Activated CD8-positive, alpha-beta memory T cell treated with anti-CD3 and anti-CD28 coated beads for 4 hours (primary cell): ENCODE measurements at regions not wholly inside any gene's neighbourhood (a gene's known extent, or its start where the extent isn't known, plus 50 kb on each side); places are given as distances from the start of the nearest gene placed in this dataset.
"Not testable (repeated sequence)": the region's sequence is repeated elsewhere in the genome, so short reads cannot be mapped to it uniquely, and the experiment has no call there.

ENCODE experiments used
- DNase-seq, 2 donors: peaks; one replicate each; pipeline ENCODE4 v3.0.0-alpha.2; 2020; ENCODE audit warnings: low read depth in 2 of 2

- no peak for DNase-seq
These were observed 458.3 kb downstream of the ETNK1 start for GRCh38 chr12:23083267-23083666.

GRCh38 chr12:23084236-23084995 is 459.4 kb downstream of the ETNK1 start:
- no peak for DNase-seq

- no peak for DNase-seq
These were observed 463.6 kb downstream of the ETNK1 start for GRCh38 chr12:23088594-23088993.

GRCh38 chr12:23093488-23093887 is 468.5 kb downstream of the ETNK1 start:
- no peak for DNase-seq

- no peak for DNase-seq
These were observed 471.4 kb downstream of the ETNK1 start for GRCh38 chr12:23096321-23096720.

- no peak for DNase-seq
These were observed 473.1 kb downstream of the ETNK1 start for GRCh38 chr12:23098110-23098509.

GRCh38 chr12:23098517-23098916 is 473.5 kb downstream of the ETNK1 start:
- DNase-seq = no peak

GRCh38 chr12:23099104-23099503 is 474.1 kb downstream of the ETNK1 start:
- no peak for DNase-seq

- DNase-seq = no peak
These were observed 474.6 kb downstream of the ETNK1 start for GRCh38 chr12:23099604-23100003.

GRCh38 chr12:23108957-23109356 is 484.0 kb downstream of the ETNK1 start:
- DNase-seq = no peak

GRCh38 chr12:23113781-23114180 is 488.8 kb downstream of the ETNK1 start:
- no peak for DNase-seq

GRCh38 chr12:23115984-23116383 is 491.0 kb downstream of the ETNK1 start:
- DNase-seq = no peak

GRCh38 chr12:23126794-23127193 is 501.8 kb downstream of the ETNK1 start:
- no peak for DNase-seq

GRCh38 chr12:23127701-23128100 is 502.7 kb downstream of the ETNK1 start:
- DNase-seq = no peak

GRCh38 chr12:23128462-23128861 is 503.5 kb downstream of the ETNK1 start:
- DNase-seq = no peak

GRCh38 chr12:23132357-23132756 is 507.4 kb downstream of the ETNK1 start:
- DNase-seq = no peak

- no peak for DNase-seq
These were observed 508.5 kb downstream of the ETNK1 start for GRCh38 chr12:23133471-23133870.

- no peak for DNase-seq
These were observed 514.1 kb downstream of the ETNK1 start for GRCh38 chr12:23139026-23139425.

- no peak for DNase-seq
These were observed 515.7 kb downstream of the ETNK1 start for GRCh38 chr12:23140710-23141109.

- no peak for DNase-seq
These were observed 516.4 kb downstream of the ETNK1 start for GRCh38 chr12:23141335-23141734.

GRCh38 chr12:23146070-23146469 is 521.1 kb downstream of the ETNK1 start:
- DNase-seq = not testable (repeated sequence)

- DNase-seq = no peak
These were observed 543.5 kb downstream of the ETNK1 start for GRCh38 chr12:23168459-23168858.

GRCh38 chr12:23169012-23169695 is 544.2 kb downstream of the ETNK1 start:
- no peak for DNase-seq

- DNase-seq = no peak
These were observed 544.7 kb downstream of the ETNK1 start for GRCh38 chr12:23169696-23170013.
